HEK293 (cell line): ENCODE measurements at regions not wholly inside any gene's neighbourhood (a gene's known extent, or its start where the extent isn't known, plus 50 kb on each side); places are given as distances from the start of the nearest gene placed in this dataset.
"Not testable (repeated sequence)": the region's sequence is repeated elsewhere in the genome, so short reads cannot be mapped to it uniquely, and the experiment has no call there.

Experiments used
- CTCF ChIA-PET: fragments of 350-600 bp; formaldehyde crosslinking; extraction: SDS; loops from one replicate; lab custom pipeline; 2021; ENCODE audit warnings: antibody characterized with exemption; lab: Yijun Ruan, JAX
- POLR2A ChIA-PET: fragments of 300-600 bp; formaldehyde crosslinking; extraction: SDS; loops from one replicate; lab custom pipeline; 2020; ENCODE audit warnings: antibody characterized with exemption, inconsistent platforms; lab: Yijun Ruan, JAX
- H3K27ac ChIP-seq: fragments of 200-500 bp; sonication (Bioruptor generic); 2 replicates; pipeline ENCODE4 v1.5.1; 2014; ENCODE audit warnings: low read depth, low read length, control low read depth, inconsistent platforms; ENCODE audit errors: extremely low read depth
- H3K36me3 ChIP-seq, 2 experiments: fragments of 200-500 bp in 1 of 2; sonication (Bioruptor generic) in 1 of 2; 1 replicate in 1 of 2; 2 replicates in 1 of 2; pipeline ENCODE4 v1.5.1; 2014 to 2017; ENCODE audit warnings: inconsistent platforms in 2 of 2, low read length in 2 of 2; ENCODE audit not compliant: control insufficient read depth in 2 of 2, insufficient read depth in 1 of 2
- H3K4me1 ChIP-seq: fragments of 200-500 bp; sonication (Bioruptor generic); 2 replicates; pipeline ENCODE4 v1.5.1; 2014; ENCODE audit warnings: mild to moderate bottlenecking, low read length, inconsistent platforms; ENCODE audit not compliant: control insufficient read depth, insufficient read depth
- H3K4me3 ChIP-seq: 2 replicates; pipeline ENCODE4 v1.5.1; 2011; ENCODE audit warnings: low read depth, mild to moderate bottlenecking, control low read depth, low read length, moderate library complexity
- H3K9me3 ChIP-seq: fragments of 200-500 bp; sonication (Bioruptor generic); 2 replicates; pipeline ENCODE4 v1.5.1; 2014; ENCODE audit warnings: low read depth, low read length, inconsistent platforms; ENCODE audit not compliant: control insufficient read depth, insufficient read depth
- BCL11A ChIP-seq: fragments of 450-650 bp; formaldehyde crosslinking; IDR thresholded peaks from 2 replicates; pipeline ENCODE4 v1.5.1; 2016; ENCODE audit warnings: low read depth, missing biosample characterization, missing genetic modification characterization
- EGR2 ChIP-seq: fragments of 450-650 bp; formaldehyde crosslinking; IDR thresholded peaks from 2 replicates; pipeline ENCODE4 v1.5.1; 2016; ENCODE audit warnings: low read depth, missing biosample characterization, missing genetic modification characterization
- GFI1B ChIP-seq: fragments of 450-650 bp; formaldehyde crosslinking; IDR thresholded peaks from 2 replicates; pipeline ENCODE4 v1.5.1; 2016; ENCODE audit warnings: missing biosample characterization, missing genetic modification characterization
- KLF8 ChIP-seq: fragments of 450-650 bp; formaldehyde crosslinking; IDR thresholded peaks from 2 replicates; pipeline ENCODE4 v1.5.1; 2016; ENCODE audit warnings: missing biosample characterization, missing genetic modification characterization
- OVOL3 ChIP-seq: fragments of 450-650 bp; formaldehyde crosslinking; IDR thresholded peaks from 2 replicates; pipeline ENCODE4 v1.5.1; 2016; ENCODE audit warnings: missing biosample characterization, missing genetic modification characterization
- REST ChIP-seq: fragments of 450-650 bp; formaldehyde crosslinking; IDR thresholded peaks from 2 replicates; pipeline ENCODE4 v1.5.1; 2016; ENCODE audit warnings: missing biosample characterization, missing genetic modification characterization
- SETDB1 ChIP-seq: IDR thresholded peaks from one replicate; pipeline ENCODE4 v1.6.1; 2017; ENCODE audit warnings: mild to moderate bottlenecking, low read length, moderate library complexity, mixed read lengths; ENCODE audit not compliant: insufficient read length
- SP7 ChIP-seq: fragments of 450-650 bp; formaldehyde crosslinking; IDR thresholded peaks from 2 replicates; pipeline ENCODE4 v1.5.1; 2016; ENCODE audit warnings: missing biosample characterization, missing genetic modification characterization
- ZBTB10 ChIP-seq: fragments of 450-650 bp; formaldehyde crosslinking; IDR thresholded peaks from 2 replicates; pipeline ENCODE4 v1.5.1; 2016; ENCODE audit warnings: missing biosample characterization, missing genetic modification characterization
- ZNF138 ChIP-seq: fragments of 450-650 bp; formaldehyde crosslinking; IDR thresholded peaks from 2 replicates; pipeline ENCODE4 v1.5.1; 2016; ENCODE audit warnings: missing biosample characterization, missing genetic modification characterization, borderline replicate concordance
- ZNF2 ChIP-seq: fragments of 450-650 bp; formaldehyde crosslinking; IDR thresholded peaks from 2 replicates; pipeline ENCODE4 v1.5.1; 2016; ENCODE audit warnings: missing biosample characterization, missing genetic modification characterization
- ZNF26 ChIP-seq: fragments of 450-650 bp; formaldehyde crosslinking; IDR thresholded peaks from 2 replicates; pipeline ENCODE4 v1.5.1; 2016; ENCODE audit warnings: missing biosample characterization, missing genetic modification characterization
- ZNF292 ChIP-seq: fragments of 450-650 bp; formaldehyde crosslinking; IDR thresholded peaks from 2 replicates; pipeline ENCODE4 v1.5.1; 2016; ENCODE audit warnings: low read depth, missing biosample characterization, missing genetic modification characterization, borderline replicate concordance
- ZNF561 ChIP-seq: fragments of 450-650 bp; IDR thresholded peaks from 2 replicates; pipeline ENCODE4 v1.5.1; 2018; ENCODE audit warnings: missing biosample characterization, missing genetic modification characterization, borderline replicate concordance
- ZNF654 ChIP-seq: fragments of 450-650 bp; formaldehyde crosslinking; IDR thresholded peaks from 2 replicates; pipeline ENCODE4 v1.5.1; 2016; ENCODE audit warnings: low read depth, missing biosample characterization, missing genetic modification characterization

- ChIA-PET CTCF (no interaction called here), POLR2A (no interaction called here)
- no peak overlapping the region for H3K4me3 ChIP-seq
- H3K9me3 ChIP-seq, result no peaks in the 10 kb centered on the region
- no peaks in the 10 kb centered on the region for H3K36me3 ChIP-seq
- TF ChIP-seq ZNF292 (tag by site-specific recombination) (no peak), ZNF561 (tag by site-specific recombination) (no peak), REST (tag by site-specific recombination) (no peak), SP7 (tag by site-specific recombination) (no peak), ZNF26 (no peak)
- TF ChIP-seq, all 188 proteins: peak for 0
- H3K27ac ChIP-seq, result no peak overlapping the region
- H3K4me1 ChIP-seq, result no peaks in the 10 kb centered on the region
Measured at GRCh38 chr3:34895841-34896240, 743.5 kb upstream of the ARPP21 start.

- H3K4me1 ChIP-seq, H3K27ac ChIP-seq, CTCF ChIA-PET, H3K9me3 ChIP-seq, H3K4me3 ChIP-seq, POLR2A ChIA-PET, H3K36me3 ChIP-seq: not testable (repeated sequence)
Measured at GRCh38 chr3:34909679-34910078, 729.6 kb upstream of the ARPP21 start.

- POLR2A ChIA-PET, result no interaction called here
- Histone ChIP-seq H3K9me3 (no peaks in the 10 kb centered on the region), H3K36me3 (no peaks in the 10 kb centered on the region), H3K4me1 (no peaks in the 10 kb centered on the region), H3K27ac (no peak overlapping the region), H3K4me3 (no peak overlapping the region)
- CTCF ChIA-PET, result no interaction called here
- TF ChIP-seq ZNF654 (tag by site-specific recombination) (no peak), EGR2 (no peak), ZNF138 (tag by site-specific recombination) (no peak), GFI1B (tag by site-specific recombination) (no peak), OVOL3 (tag by site-specific recombination) (no peak), KLF8 (no peak), BCL11A (no peak), ZNF2 (no peak), SETDB1 (no peak), ZBTB10 (tag by site-specific recombination) (no peak)
Measured at GRCh38 chr3:34919025-34919424, 720.3 kb upstream of the ARPP21 start.
